ENCODE measurements at regions not wholly inside any gene's neighbourhood (a gene's known extent, or its start where the extent isn't known, plus 50 kb on each side); places are given as distances from the start of the nearest gene placed in this dataset.

DNA sequence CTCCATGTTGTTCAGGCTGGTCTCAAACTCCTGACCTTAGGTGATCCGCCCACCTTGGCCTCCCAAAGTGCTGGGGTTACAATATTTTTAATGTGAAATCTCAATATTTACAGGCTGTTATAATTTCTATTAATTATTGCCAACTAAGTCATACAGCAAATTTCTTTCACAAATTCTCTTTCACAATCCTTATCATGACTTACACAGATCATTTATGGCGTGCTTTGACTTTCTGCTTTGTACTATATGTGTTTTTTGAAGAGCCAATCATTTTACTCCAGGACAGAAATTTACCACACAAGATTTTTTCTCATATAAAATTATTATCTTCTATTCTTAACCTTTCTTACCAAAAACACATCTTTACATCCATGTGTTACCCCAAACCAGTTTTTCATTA is 1729.9 kb downstream of the NCAM2 start:
- no peaks in the 10 kb centered on the region for H3K4me1 ChIP-seq (ENCODE audit: control insufficient read depth, insufficient read depth, low read length)
- no peak overlapping the region for H3K27ac ChIP-seq (ENCODE audit: low read length)
- H3K9me3 ChIP-seq (ENCODE audit: control insufficient read depth, insufficient read depth, low read length): peaks cover 7% of the 10 kb centered on the region; the same call in 1 of the 2 replicates
- WGBS (ENCODE audit: insufficient coverage, insufficient read length): no CpG with 5 or more reads among the region's 2 CpGs
- H3K36me3 ChIP-seq (ENCODE audit: control insufficient read depth, insufficient read depth, low read length): no peaks in the 10 kb centered on the region
- DNase-seq (ENCODE audit: low read depth, low spot score): no peak
- H3K4me3 ChIP-seq (ENCODE audit: low read length): no peak overlapping the region
- H3K27me3 ChIP-seq (ENCODE audit: control insufficient read depth, insufficient read depth, low read length): no peaks in the 10 kb centered on the region

DNA sequence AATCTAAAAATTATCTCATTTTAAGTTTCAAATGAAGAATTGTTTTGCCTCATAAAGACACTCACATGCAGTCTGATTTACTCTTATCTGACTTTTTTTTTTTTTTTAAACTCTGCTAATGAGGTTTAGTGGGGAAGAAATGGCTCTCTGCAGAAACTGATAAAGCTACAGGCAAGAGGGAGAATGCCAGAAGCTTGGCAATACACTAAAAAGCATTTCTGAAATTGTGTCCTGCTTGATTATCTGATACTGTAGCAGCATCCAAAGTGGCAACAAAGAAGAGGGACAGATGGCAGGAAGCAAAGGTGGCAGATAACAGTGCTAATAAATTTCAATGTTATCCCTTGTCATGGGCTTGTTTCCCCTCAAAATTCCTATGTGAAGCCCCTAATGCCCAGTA is 1744.9 kb downstream of the NCAM2 start:
- no peaks in the 10 kb centered on the region for H3K4me1 ChIP-seq (ENCODE audit: control insufficient read depth, insufficient read depth, low read length)
- no peak for DNase-seq (ENCODE audit: low read depth, low spot score)
- no peaks in the 10 kb centered on the region for H3K27me3 ChIP-seq (ENCODE audit: control insufficient read depth, insufficient read depth, low read length)
- peaks cover 1% of the 10 kb centered on the region; the same call in 1 of the 2 replicates for H3K9me3 ChIP-seq (ENCODE audit: control insufficient read depth, insufficient read depth, low read length)
- H3K36me3 ChIP-seq (ENCODE audit: control insufficient read depth, insufficient read depth, low read length): no peaks in the 10 kb centered on the region
- no peak overlapping the region for H3K4me3 ChIP-seq (ENCODE audit: low read length)
- no peak overlapping the region for H3K27ac ChIP-seq (ENCODE audit: low read length)

DNA sequence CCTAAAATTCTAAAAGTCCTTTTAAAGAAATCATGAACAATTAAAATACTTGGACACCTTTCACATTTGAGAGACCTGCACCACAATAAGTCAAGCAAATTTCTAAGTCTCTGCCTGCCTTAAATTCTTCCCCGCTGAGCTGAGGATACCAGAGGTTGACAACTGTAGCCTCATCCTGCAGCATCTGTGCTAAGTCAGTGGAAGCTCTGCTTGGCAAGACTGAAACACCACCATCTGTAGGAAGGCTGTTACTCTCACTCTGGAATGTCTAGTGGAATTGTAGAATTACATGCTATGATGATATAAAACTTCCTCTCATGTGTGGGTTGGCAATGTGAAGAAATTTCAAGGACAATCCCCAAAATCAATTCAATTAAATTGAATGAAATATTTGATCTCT is 1756.5 kb downstream of the NCAM2 start:
- no peak overlapping the region for H3K27ac ChIP-seq (ENCODE audit: low read length)
- no peak for DNase-seq (ENCODE audit: low read depth, low spot score)
- H3K9me3 ChIP-seq (ENCODE audit: control insufficient read depth, insufficient read depth, low read length): no peaks in the 10 kb centered on the region
- no CpG with 5 or more reads among the region's 1 CpG for WGBS (ENCODE audit: insufficient coverage, insufficient read length)
- no peaks in the 10 kb centered on the region for H3K36me3 ChIP-seq (ENCODE audit: control insufficient read depth, insufficient read depth, low read length)
- no peaks in the 10 kb centered on the region for H3K27me3 ChIP-seq (ENCODE audit: control insufficient read depth, insufficient read depth, low read length)
- no peaks in the 10 kb centered on the region for H3K4me1 ChIP-seq (ENCODE audit: control insufficient read depth, insufficient read depth, low read length)
- H3K4me3 ChIP-seq (ENCODE audit: low read length): no peak overlapping the region

DNA sequence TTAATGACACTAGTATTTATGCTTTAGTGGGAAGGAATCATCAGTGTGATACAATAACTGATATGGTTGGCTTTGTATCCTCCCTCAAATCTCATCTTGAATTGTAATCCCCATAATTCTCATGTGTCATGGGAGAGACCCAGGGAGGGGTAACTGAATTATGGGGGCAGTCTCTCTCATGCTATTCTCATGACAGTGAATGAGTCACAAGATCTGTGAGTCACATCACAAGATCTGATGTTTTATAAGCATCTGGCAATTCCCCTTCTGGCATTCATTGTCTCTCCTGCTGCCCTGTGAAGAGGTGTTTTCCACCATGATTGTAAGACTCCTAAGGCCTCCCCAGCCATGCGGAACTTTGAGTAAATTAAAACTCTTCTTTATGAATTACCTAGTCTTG is 1760.3 kb downstream of the NCAM2 start:
- Histone ChIP-seq H3K27me3 (ENCODE audit: control insufficient read depth, insufficient read depth, low read length) (no peaks in the 10 kb centered on the region), H3K4me1 (ENCODE audit: control insufficient read depth, insufficient read depth, low read length) (no peaks in the 10 kb centered on the region), H3K4me3 (ENCODE audit: low read length) (no peak overlapping the region), H3K9me3 (ENCODE audit: control insufficient read depth, insufficient read depth, low read length) (no peaks in the 10 kb centered on the region), H3K27ac (ENCODE audit: low read length) (no peak overlapping the region), H3K36me3 (ENCODE audit: control insufficient read depth, insufficient read depth, low read length) (no peaks in the 10 kb centered on the region)
- DNase-seq (ENCODE audit: low read depth, low spot score): no peak
- WGBS (ENCODE audit: insufficient coverage, insufficient read length): no CpG with 5 or more reads among the region's 1 CpG

DNA sequence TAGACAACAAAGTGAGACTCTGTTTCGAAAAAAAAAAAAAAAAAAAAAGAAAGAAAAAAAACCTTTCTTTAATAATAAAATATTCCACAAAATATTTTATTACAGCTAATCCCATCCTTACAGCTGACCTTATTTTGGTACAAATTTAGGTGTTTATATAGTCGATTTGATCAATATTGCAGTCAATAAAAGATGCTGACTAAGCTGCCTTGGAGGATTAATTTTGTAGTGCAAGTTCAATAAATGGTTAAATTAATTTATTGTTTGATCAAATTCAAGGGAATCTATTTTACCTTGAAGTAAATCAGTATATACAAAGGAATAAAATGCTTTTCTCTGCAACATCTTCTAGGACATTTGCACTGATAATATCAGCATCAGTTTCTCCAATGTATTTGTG is 1764.3 kb downstream of the NCAM2 start:
- no peaks in the 10 kb centered on the region for H3K4me1 ChIP-seq (ENCODE audit: control insufficient read depth, insufficient read depth, low read length)
- H3K27me3 ChIP-seq (ENCODE audit: control insufficient read depth, insufficient read depth, low read length): no peaks in the 10 kb centered on the region
- H3K36me3 ChIP-seq (ENCODE audit: control insufficient read depth, insufficient read depth, low read length): no peaks in the 10 kb centered on the region
- no peak for DNase-seq (ENCODE audit: low read depth, low spot score)
- no CpG with 5 or more reads among the region's 2 CpGs for WGBS (ENCODE audit: insufficient coverage, insufficient read length)
- no peak overlapping the region for H3K27ac ChIP-seq (ENCODE audit: low read length)
- H3K9me3 ChIP-seq (ENCODE audit: control insufficient read depth, insufficient read depth, low read length): no peaks in the 10 kb centered on the region
- H3K4me3 ChIP-seq (ENCODE audit: low read length): no peak overlapping the region

DNA sequence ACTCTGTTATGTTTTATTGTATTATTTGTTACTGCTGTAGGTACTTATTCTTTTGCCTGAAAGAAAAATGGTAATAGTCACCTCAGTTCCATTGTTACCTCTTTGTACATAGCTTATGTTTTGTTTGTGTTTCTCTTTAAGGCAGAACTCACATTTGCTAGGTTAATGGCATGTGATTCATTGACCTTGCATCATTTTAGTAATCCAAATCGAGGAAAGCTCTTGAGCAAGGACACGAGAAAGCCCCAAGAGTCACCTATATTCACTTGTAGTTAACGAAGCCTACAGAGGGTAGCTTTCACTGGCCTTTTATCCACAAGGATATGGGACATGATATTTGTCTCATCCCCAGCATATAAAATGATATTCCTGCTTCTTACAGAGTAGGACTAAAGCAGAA is 1765.2 kb downstream of the NCAM2 start:
- Histone ChIP-seq H3K9me3 (ENCODE audit: control insufficient read depth, insufficient read depth, low read length) (no peaks in the 10 kb centered on the region), H3K27ac (ENCODE audit: low read length) (no peak overlapping the region), H3K4me1 (ENCODE audit: control insufficient read depth, insufficient read depth, low read length) (no peaks in the 10 kb centered on the region), H3K36me3 (ENCODE audit: control insufficient read depth, insufficient read depth, low read length) (no peaks in the 10 kb centered on the region), H3K4me3 (ENCODE audit: low read length) (no peak overlapping the region), H3K27me3 (ENCODE audit: control insufficient read depth, insufficient read depth, low read length) (no peaks in the 10 kb centered on the region)
- WGBS (ENCODE audit: insufficient coverage, insufficient read length): no CpG with 5 or more reads among the region's 3 CpGs
- DNase-seq (ENCODE audit: low read depth, low spot score): no peak

DNA sequence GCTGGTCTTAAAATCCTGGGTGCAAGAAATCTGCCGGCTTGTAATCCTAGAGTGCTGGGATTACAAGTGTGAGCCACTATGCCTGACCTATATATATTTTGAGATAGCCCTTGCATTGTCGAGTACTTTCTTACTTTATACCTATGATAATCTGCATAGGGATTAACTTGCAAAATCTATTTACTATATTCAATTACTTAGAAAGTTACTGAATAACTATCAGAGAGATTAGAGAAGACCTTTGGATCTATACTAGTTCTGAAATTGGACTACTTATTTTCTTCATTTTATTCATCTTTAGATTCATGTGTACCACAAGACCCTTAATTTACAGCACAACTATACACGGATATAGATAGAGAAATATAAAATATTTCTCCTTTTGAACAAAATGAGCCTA is 1766.0 kb downstream of the NCAM2 start:
- no peak for DNase-seq (ENCODE audit: low read depth, low spot score)
- Histone ChIP-seq H3K27ac (ENCODE audit: low read length) (no peak overlapping the region), H3K27me3 (ENCODE audit: control insufficient read depth, insufficient read depth, low read length) (no peaks in the 10 kb centered on the region), H3K36me3 (ENCODE audit: control insufficient read depth, insufficient read depth, low read length) (no peaks in the 10 kb centered on the region), H3K4me3 (ENCODE audit: low read length) (no peak overlapping the region), H3K9me3 (ENCODE audit: control insufficient read depth, insufficient read depth, low read length) (no peaks in the 10 kb centered on the region), H3K4me1 (ENCODE audit: control insufficient read depth, insufficient read depth, low read length) (no peaks in the 10 kb centered on the region)
- WGBS (ENCODE audit: insufficient coverage, insufficient read length): no CpG with 5 or more reads among the region's 3 CpGs

DNA sequence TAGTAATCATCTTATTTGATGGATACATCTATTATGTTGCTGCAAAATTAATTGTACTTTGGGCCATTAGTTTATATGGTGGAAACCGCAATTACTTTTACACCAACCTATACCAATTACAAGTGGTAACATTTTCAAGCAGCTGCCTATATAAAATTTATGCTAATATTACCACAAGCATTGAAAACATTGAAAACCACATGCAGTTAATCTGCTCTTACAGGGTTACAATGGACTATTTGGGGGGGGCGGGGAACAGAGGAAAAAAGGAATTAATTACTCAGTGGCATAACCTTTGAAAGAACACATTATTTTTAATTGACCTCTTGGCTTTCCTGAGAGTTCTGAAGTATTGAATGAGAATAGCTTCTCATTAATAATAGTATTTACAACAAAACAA is 1793.2 kb downstream of the NCAM2 start:
- no CpG with 5 or more reads among the region's 2 CpGs for WGBS (ENCODE audit: insufficient coverage, insufficient read length)
- H3K9me3 ChIP-seq (ENCODE audit: control insufficient read depth, insufficient read depth, low read length): no peaks in the 10 kb centered on the region
- H3K4me1 ChIP-seq (ENCODE audit: control insufficient read depth, insufficient read depth, low read length): no peaks in the 10 kb centered on the region
- H3K27ac ChIP-seq (ENCODE audit: low read length): no peak overlapping the region
- no peak overlapping the region for H3K4me3 ChIP-seq (ENCODE audit: low read length)
- DNase-seq (ENCODE audit: low read depth, low spot score): no peak
- H3K36me3 ChIP-seq (ENCODE audit: control insufficient read depth, insufficient read depth, low read length): no peaks in the 10 kb centered on the region
- H3K27me3 ChIP-seq (ENCODE audit: control insufficient read depth, insufficient read depth, low read length): no peaks in the 10 kb centered on the region

DNA sequence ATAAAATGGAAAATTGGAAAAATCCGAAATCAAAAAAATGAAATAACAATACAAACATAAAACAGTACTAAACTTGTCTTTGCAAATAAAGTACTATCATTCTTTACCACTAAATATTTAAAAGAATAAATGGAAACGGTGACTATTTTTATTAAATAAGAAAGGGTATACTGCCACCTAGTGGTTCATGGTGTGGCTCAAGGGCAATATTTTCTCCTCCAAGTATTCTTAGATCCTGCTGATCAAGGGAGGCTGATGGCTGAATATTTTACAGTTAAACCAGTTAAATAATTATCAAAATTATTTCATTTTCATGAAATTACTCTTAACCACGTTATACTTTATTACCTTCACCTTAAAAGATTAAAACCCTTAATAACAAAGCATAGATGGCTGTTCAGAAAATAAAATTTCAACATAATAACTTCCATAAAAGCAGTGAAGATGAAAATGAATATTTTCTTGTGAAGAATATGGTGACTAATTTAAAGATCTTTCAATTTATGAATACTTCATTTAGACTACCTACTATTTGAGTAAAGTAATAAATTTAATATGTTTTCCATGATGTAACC is 1793.9 kb downstream of the NCAM2 start:
- H3K9me3 ChIP-seq (ENCODE audit: control insufficient read depth, insufficient read depth, low read length): no peaks in the 10 kb centered on the region; the same call in 1 of the 2 replicates
- H3K36me3 ChIP-seq (ENCODE audit: control insufficient read depth, insufficient read depth, low read length): no peaks in the 10 kb centered on the region
- H3K27me3 ChIP-seq (ENCODE audit: control insufficient read depth, insufficient read depth, low read length): no peaks in the 10 kb centered on the region
- H3K27ac ChIP-seq (ENCODE audit: low read length): no peak overlapping the region
- WGBS (ENCODE audit: insufficient coverage, insufficient read length): no CpG with 5 or more reads among the region's 3 CpGs
- DNase-seq (ENCODE audit: low read depth, low spot score): no peak
- no peaks in the 10 kb centered on the region for H3K4me1 ChIP-seq (ENCODE audit: control insufficient read depth, insufficient read depth, low read length)
- no peak overlapping the region for H3K4me3 ChIP-seq (ENCODE audit: low read length)

DNA sequence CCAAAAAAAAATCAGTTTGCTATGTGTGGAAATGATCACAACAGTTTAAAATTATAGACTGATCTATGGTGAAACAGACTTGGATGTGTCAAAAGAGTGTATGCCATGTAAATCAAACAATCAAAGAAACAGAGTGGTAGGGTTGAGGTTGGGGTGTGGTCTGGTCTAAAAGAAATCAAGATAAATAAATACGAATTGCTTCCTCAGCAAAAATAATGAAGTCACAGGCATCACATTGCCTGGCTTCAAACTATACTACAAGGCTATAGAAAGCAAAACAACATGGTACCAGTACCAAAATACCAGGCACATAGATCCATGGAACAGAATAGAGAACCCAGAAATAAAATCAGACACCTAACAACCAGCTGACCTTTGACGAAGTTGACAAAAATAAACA is 1796.9 kb downstream of the NCAM2 start:
- H3K9me3 ChIP-seq (ENCODE audit: control insufficient read depth, insufficient read depth, low read length): no peaks in the 10 kb centered on the region; the same call in 1 of the 2 replicates
- no peak overlapping the region for H3K4me3 ChIP-seq (ENCODE audit: low read length)
- DNase-seq (ENCODE audit: low read depth, low spot score): no peak
- H3K27ac ChIP-seq (ENCODE audit: low read length): no peak overlapping the region
- H3K4me1 ChIP-seq (ENCODE audit: control insufficient read depth, insufficient read depth, low read length): no peaks in the 10 kb centered on the region
- H3K27me3 ChIP-seq (ENCODE audit: control insufficient read depth, insufficient read depth, low read length): no peaks in the 10 kb centered on the region
- WGBS (ENCODE audit: insufficient coverage, insufficient read length): no CpG with 5 or more reads among the region's 2 CpGs
- no peaks in the 10 kb centered on the region for H3K36me3 ChIP-seq (ENCODE audit: control insufficient read depth, insufficient read depth, low read length)

DNA sequence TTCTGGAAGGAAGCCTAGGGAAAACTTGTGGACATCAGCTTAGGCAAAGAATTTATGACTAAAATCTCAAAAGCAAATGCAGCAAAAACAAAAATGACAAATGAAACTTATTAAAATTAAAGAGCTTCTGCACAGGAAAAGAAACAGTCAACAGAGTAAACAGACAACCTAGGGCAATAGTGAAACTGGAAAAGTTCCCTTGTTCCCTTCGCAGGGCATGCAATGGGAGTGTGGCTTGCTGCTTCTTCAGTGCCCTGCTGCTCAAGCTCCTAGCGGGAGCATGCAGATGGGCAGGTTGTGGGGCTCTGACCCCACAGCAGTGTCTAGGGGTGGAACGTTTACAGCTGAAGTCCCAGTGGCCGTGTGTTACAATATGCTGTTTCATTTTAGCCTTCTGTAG is 1797.4 kb downstream of the NCAM2 start:
- Histone ChIP-seq H3K36me3 (ENCODE audit: control insufficient read depth, insufficient read depth, low read length) (no peaks in the 10 kb centered on the region), H3K27ac (ENCODE audit: low read length) (no peak overlapping the region), H3K27me3 (ENCODE audit: control insufficient read depth, insufficient read depth, low read length) (no peaks in the 10 kb centered on the region), H3K9me3 (ENCODE audit: control insufficient read depth, insufficient read depth, low read length) (no peaks in the 10 kb centered on the region; the same call in 1 of the 2 replicates), H3K4me1 (ENCODE audit: control insufficient read depth, insufficient read depth, low read length) (no peaks in the 10 kb centered on the region), H3K4me3 (ENCODE audit: low read length) (no peak overlapping the region)
- no peak for DNase-seq (ENCODE audit: low read depth, low spot score)
- no CpG with 5 or more reads among the region's 4 CpGs for WGBS (ENCODE audit: insufficient coverage, insufficient read length)

Data from iPS DF 6.9 (cell line).